ENCODE measurements at regions not wholly inside any gene's neighbourhood (a gene's known extent, or its start where the extent isn't known, plus 50 kb on each side); places are given as distances from the start of the nearest gene placed in this dataset.
"Not testable (repeated sequence)": the region's sequence is repeated elsewhere in the genome, so short reads cannot be mapped to it uniquely, and the experiment has no call there.

- H3K4me3 ChIP-seq (replicated peaks; ENCODE audit: low read depth, low read length), result no peak overlapping the region
- no peak for DNase-seq (ENCODE audit: low read depth)
- TF ChIP-seq CTCF (IDR thresholded peaks at IDR 0.05; ENCODE audit: low read length, missing control alignments), result no peak
Measured at GRCh38 chr3:177461765-177462164, 264.5 kb upstream of the TBL1XR1 start.

DNA sequence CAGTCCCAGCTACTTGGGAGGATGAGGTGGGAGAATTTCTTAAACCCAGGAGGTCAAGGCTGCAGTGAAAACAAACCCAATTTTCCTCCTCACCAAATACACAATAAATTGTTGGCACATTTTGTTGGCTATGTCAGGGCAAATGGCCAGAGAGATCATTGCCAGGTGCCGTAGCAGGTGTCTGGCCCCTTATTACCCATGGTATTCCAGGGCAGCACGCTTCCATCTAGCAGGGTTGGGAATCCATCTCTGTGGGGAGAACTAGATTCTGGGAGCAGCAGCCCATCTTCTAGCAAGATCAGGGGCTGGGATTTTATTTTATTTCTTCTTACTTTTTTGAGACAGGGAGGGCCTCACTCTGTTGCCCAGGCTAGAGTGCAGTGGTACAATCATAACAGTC lies 266.1 kb upstream of the TBL1XR1 start:
- H3K4me3 ChIP-seq (replicated peaks; ENCODE audit: low read depth, low read length); DNase-seq (ENCODE audit: low read depth): not testable (repeated sequence)

DNA sequence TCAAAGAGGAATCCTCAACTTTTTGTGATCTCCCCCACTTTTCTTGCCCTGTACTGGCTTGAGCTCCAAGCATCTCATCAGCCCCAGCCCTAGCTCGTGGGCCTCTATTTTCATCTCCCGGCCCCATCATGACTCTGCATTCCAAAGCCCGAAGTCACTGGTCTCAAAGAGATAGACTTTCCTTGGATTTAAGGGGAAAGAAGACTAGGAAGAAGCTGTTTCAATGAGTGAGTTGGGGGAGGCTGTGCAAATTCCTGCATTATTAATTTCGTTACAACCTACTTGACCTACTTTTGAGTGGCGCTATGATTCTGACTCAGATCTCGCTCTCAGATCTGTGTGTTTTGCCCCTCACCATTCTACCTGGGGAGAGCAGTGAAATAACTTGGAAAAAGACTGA lies 266.6 kb upstream of the TBL1XR1 start:
- no peak overlapping the region for H3K4me3 ChIP-seq (replicated peaks; ENCODE audit: low read depth, low read length)
- TF ChIP-seq CTCF (IDR thresholded peaks at IDR 0.05; ENCODE audit: low read length, missing control alignments), result no peak
- peak; percentile 62 for DNase-seq (ENCODE audit: low read depth)

- DNase-seq (ENCODE audit: low read depth), result no peak
- no peak for TF ChIP-seq CTCF (IDR thresholded peaks at IDR 0.05; ENCODE audit: low read length, missing control alignments)
- no peak overlapping the region for H3K4me3 ChIP-seq (replicated peaks; ENCODE audit: low read depth, low read length)
Measured at GRCh38 chr3:177464392-177465256, 267.3 kb upstream of the TBL1XR1 start.

DNA sequence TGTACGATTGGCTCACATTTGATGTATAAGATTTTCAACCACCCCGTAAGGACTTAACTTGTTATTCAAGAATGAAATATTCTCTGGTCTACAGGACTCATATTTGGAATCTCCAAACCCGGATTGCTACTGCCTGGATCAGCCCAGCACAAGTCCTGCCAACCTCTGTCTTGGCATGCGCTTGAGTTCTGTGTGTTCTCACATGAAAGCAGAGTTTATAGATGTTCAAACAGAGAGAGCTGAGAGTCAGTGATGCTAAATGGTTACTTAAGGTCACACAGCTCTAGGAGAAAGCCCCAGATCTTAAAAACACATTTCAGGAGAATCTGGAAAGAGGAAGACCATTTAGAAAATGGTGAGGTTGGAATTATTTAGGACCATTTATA lies 268.0 kb upstream of the TBL1XR1 start:
- no peak for DNase-seq (ENCODE audit: low read depth)
- no peak overlapping the region for H3K4me3 ChIP-seq (replicated peaks; ENCODE audit: low read depth, low read length)
- no peak for TF ChIP-seq CTCF (IDR thresholded peaks at IDR 0.05; ENCODE audit: low read length, missing control alignments)

DNA sequence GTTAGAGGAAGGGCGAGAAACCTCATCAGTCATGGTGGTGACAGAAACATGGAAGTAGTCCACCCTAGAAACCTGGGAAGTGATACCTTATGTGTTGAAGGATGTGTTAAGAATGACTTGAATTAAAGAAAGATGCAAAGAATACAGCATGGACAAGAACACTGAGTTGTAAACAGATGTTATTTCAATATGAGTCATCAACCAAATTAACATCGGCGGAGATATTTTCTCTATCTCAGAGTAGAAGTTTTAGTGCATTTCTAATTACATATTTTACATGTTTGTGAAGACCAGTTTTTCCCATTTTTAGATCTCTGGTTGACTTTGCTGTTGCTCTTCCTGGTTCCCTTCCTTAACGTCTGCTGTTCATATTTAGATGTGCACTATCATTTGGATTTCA lies 268.8 kb upstream of the TBL1XR1 start:
- no peak for DNase-seq (ENCODE audit: low read depth)
- no peak for TF ChIP-seq CTCF (IDR thresholded peaks at IDR 0.05; ENCODE audit: low read length, missing control alignments)
- H3K4me3 ChIP-seq (replicated peaks; ENCODE audit: low read depth, low read length), result no peak overlapping the region

DNA sequence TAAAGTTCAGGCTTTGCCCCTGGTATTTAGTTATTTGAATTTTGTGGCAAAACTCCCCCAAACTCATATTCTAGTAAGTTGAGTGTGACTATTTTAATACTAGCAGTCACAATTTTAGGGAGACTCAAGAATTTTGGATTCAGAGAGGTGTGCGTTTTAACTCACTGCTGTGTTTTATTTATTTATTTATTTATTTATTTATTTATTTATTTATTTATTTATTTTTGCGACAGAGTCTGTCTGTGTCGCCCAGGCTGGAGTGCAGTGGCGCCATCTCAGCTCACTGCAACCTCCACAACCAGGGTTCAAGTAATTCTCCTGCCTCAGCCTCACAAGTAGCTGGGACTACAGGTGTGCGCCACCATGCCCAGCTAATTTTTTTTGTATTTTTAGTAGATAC lies 269.3 kb upstream of the TBL1XR1 start:
- DNase-seq (ENCODE audit: low read depth), result not testable (repeated sequence)

GRCh38 chr3:177467247-177467985 lies 270.1 kb upstream of the TBL1XR1 start:
- no peak overlapping the region for H3K4me3 ChIP-seq (replicated peaks; ENCODE audit: low read depth, low read length)
- no peak for DNase-seq (ENCODE audit: low read depth)
- no peak for TF ChIP-seq CTCF (IDR thresholded peaks at IDR 0.05; ENCODE audit: low read length, missing control alignments)

More for the DNA sequence above, 269.3 kb upstream of the TBL1XR1 start:
- H3K4me3 ChIP-seq (replicated peaks; ENCODE audit: low read depth, low read length), result not testable (repeated sequence)

Measured in fibroblast of pulmonary artery (primary cell).